Tibial nerve (tissue), 4 donors: ENCODE measurements at regions not wholly inside any gene's neighbourhood (a gene's known extent, or its start where the extent isn't known, plus 50 kb on each side); places are given as distances from the start of the nearest gene placed in this dataset.

Experiments
- DNase-seq, 2 donors: peaks; one replicate each; pipeline ENCODE4 v3.0.0-alpha.2; 2019; ENCODE audit warnings: low spot score in 2 of 2
- H3K27ac ChIP-seq, 4 donors: fragments of 200-600 bp; sonication (generic) in 3 of 4; one replicate each; pipeline ENCODE4 v1.5.1; 2017 to 2019; ENCODE audit warnings: mild to moderate bottlenecking in 1 of 4
- H3K27me3 ChIP-seq, 2 donors: fragments of 200-600 bp; sonication (generic) in 1 of 2; one replicate each; pipeline versions ENCODE4 v1.5.1 to v1.6.0; 2017 to 2019
- H3K36me3 ChIP-seq, 3 donors: fragments of 200-600 bp; sonication (generic); one replicate each; pipeline ENCODE4 v1.5.1; 2018 to 2019
- H3K4me1 ChIP-seq, 4 donors: fragments of 200-600 bp; sonication (generic) in 3 of 4; one replicate each; pipeline ENCODE4 v1.5.1; 2017 to 2019
- H3K4me3 ChIP-seq, 4 donors: fragments of 200-600 bp; sonication (generic) in 3 of 4; one replicate each; pipeline ENCODE4 v1.5.1; 2017 to 2019; ENCODE audit warnings: mild to moderate bottlenecking in 1 of 4, moderate library complexity in 1 of 4
- H3K9me3 ChIP-seq, 4 donors: fragments of 200-600 bp; sonication (generic) in 3 of 4; one replicate each; pipeline ENCODE4 v1.5.1; 2017 to 2019
- CTCF ChIP-seq, 5 experiments: fragments of 200-600 bp in 3 of 5; fragments of 450-650 bp in 2 of 5; sonication (generic) in 3 of 5; IDR thresholded peaks; one replicate each; pipeline ENCODE4 v1.5.1; 2016 to 2019; ENCODE audit warnings: antibody characterized with exemption in 5 of 5, mild to moderate bottlenecking in 3 of 5, moderate library complexity in 2 of 5
- EP300 ChIP-seq, 2 donors: sonication (generic); formaldehyde crosslinking; IDR thresholded peaks; one replicate each; pipeline ENCODE4 v1.6.1; 2017; ENCODE audit warnings: antibody characterized with exemption in 2 of 2, mild to moderate bottlenecking in 1 of 2
- POLR2A ChIP-seq, 2 donors: fragments of 450-650 bp; IDR thresholded peaks; one replicate each; pipeline ENCODE4 v1.6.1; 2017; ENCODE audit warnings: antibody characterized with exemption in 2 of 2, mild to moderate bottlenecking in 2 of 2, moderate library complexity in 2 of 2
- WGBS, 2 donors: methylation state at CpG; one replicate each; pipeline ENCODE4 v1.1.5; 2018; 5-methylcytosine and 5-hydroxymethylcytosine counted together

GRCh38 chr6:62445521-62445920 is 159.5 kb upstream of the KHDRBS2 start:
- Histone ChIP-seq H3K4me3 (no peak overlapping the region), H3K9me3 (peaks cover 0 to 5% (median 0%) of the 10 kb centered on the region in 4 donors), H3K36me3 (no peaks in the 10 kb centered on the region), H3K4me1 (no peaks in the 10 kb centered on the region), H3K27ac (no peak overlapping the region), H3K27me3 (no peaks in the 10 kb centered on the region)
- WGBS, 2 donors, result 85% methylated on average over 8 to 9 of the region's 9 CpGs
- TF ChIP-seq CTCF (IDR thresholded peaks at IDR 0.05), result no peak
- TF ChIP-seq POLR2A (IDR thresholded peaks at IDR 0.05), result no peak
- TF ChIP-seq EP300 (IDR thresholded peaks at IDR 0.05), result no peak
- DNase-seq, result no peak

- no peak overlapping the region for H3K27ac ChIP-seq
- no peaks in the 10 kb centered on the region for H3K27me3 ChIP-seq
- 67% methylated on average over 1 of the region's 1 CpG; no CpG with 5 or more reads in 1 of the 2 donors for WGBS, 2 donors
- no peak for DNase-seq
- TF ChIP-seq POLR2A (IDR thresholded peaks at IDR 0.05) (no peak), CTCF (IDR thresholded peaks at IDR 0.05) (no peak), EP300 (IDR thresholded peaks at IDR 0.05) (no peak)
- no peak overlapping the region for H3K4me3 ChIP-seq
- no peaks in the 10 kb centered on the region for H3K36me3 ChIP-seq
- no peaks in the 10 kb centered on the region for H3K4me1 ChIP-seq
- H3K9me3 ChIP-seq, result peaks cover 0 to 17% (median 2%) of the 10 kb centered on the region in 4 donors
Observed at GRCh38 chr6:62441182-62441581, 155.2 kb upstream of the KHDRBS2 start.

DNA sequence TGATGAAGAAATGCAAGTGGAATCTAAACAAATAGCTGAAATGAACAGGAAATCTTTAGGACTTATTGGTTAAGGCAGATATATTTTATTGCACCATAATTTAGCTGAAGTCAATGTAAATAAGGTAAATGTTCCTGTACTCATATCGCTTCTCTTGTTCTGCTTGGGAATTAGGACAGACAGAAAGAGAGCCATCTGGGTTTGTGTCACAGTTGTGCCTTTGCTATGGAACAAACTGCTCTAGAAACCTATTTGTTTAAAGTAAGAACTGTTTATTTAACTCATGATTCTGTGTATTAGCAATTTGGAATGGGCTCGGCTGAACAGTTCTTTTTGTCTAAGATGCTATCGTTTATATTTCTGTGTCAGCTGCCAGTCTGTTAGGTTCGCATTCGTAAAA is 143.8 kb upstream of the KHDRBS2 start:
- TF ChIP-seq POLR2A (IDR thresholded peaks at IDR 0.05) (no peak), EP300 (IDR thresholded peaks at IDR 0.05) (no peak), CTCF (IDR thresholded peaks at IDR 0.05) (no peak)
- 87 to 89% methylated on average over 5 of the region's 5 CpGs for WGBS, 2 donors

GRCh38 chr6:62400521-62401259 is 114.7 kb upstream of the KHDRBS2 start:
- no peaks in the 10 kb centered on the region for H3K4me1 ChIP-seq
- H3K4me3 ChIP-seq, result no peak overlapping the region
- H3K36me3 ChIP-seq, result no peaks in the 10 kb centered on the region
- WGBS, 2 donors, result 66 to 69% methylated on average over 6 of the region's 6 CpGs
- H3K9me3 ChIP-seq, result no peaks in the 10 kb centered on the region
- no peak for TF ChIP-seq POLR2A (IDR thresholded peaks at IDR 0.05)
- no peak for TF ChIP-seq EP300 (IDR thresholded peaks at IDR 0.05)
- no peak for TF ChIP-seq CTCF (IDR thresholded peaks at IDR 0.05)
- no peak for DNase-seq
- H3K27ac ChIP-seq, result no peak overlapping the region
- no peaks in the 10 kb centered on the region for H3K27me3 ChIP-seq

More for the DNA sequence above, 143.8 kb upstream of the KHDRBS2 start:
- Histone ChIP-seq H3K9me3 (no peaks in the 10 kb centered on the region), H3K4me3 (no peak overlapping the region), H3K36me3 (no peaks in the 10 kb centered on the region), H3K27me3 (no peaks in the 10 kb centered on the region), H3K4me1 (no peaks in the 10 kb centered on the region), H3K27ac (no peak overlapping the region)
- no peak for DNase-seq

DNA sequence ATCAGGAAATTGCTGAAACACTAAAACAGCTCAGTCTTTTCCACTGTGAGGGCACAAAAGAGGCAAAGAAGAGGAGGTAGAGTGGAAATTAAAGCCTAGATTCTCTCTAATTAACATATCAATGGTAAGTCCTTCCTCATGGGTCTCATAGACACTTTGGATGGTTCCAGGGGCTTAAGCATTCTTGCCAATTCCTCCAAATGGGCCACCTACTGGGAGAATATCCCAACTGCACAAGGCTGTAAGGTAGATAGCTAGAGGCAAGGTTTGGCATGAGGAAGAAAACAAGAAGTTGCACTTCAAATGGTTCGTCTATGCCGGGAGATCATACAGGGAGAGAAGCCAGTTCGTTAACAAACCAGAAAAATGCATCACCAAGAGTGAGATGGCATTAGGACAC is 107.6 kb upstream of the KHDRBS2 start:
- H3K9me3 ChIP-seq, result no peaks in the 10 kb centered on the region
- no peak overlapping the region for H3K27ac ChIP-seq
- WGBS, 2 donors, result 76 to 86% methylated on average over 3 of the region's 3 CpGs
- DNase-seq, result no peak
- H3K36me3 ChIP-seq, result no peaks in the 10 kb centered on the region
- H3K4me1 ChIP-seq, result no peaks in the 10 kb centered on the region
- TF ChIP-seq POLR2A (IDR thresholded peaks at IDR 0.05) (no peak), CTCF (IDR thresholded peaks at IDR 0.05) (no peak), EP300 (IDR thresholded peaks at IDR 0.05) (no peak)
- H3K27me3 ChIP-seq, result no peaks in the 10 kb centered on the region
- no peak overlapping the region for H3K4me3 ChIP-seq
